Uterus (tissue), 2 donors: ENCODE measurements at regions not wholly inside any gene's neighbourhood (a gene's known extent, or its start where the extent isn't known, plus 50 kb on each side); places are given as distances from the start of the nearest gene placed in this dataset.

Source experiments
- CTCF ChIP-seq, 4 experiments: fragments of 200-600 bp in 2 of 4; fragments of 450-650 bp in 2 of 4; sonication (generic) in 2 of 4; IDR thresholded peaks; one replicate each; pipeline ENCODE4 v1.5.1; 2016 to 2019; ENCODE audit warnings: antibody characterized with exemption in 4 of 4, mild to moderate bottlenecking in 2 of 4, moderate library complexity in 1 of 4
- POLR2A ChIP-seq, 2 donors: fragments of 450-650 bp; IDR thresholded peaks; one replicate each; pipeline ENCODE4 v1.6.1; 2016; ENCODE audit warnings: antibody characterized with exemption in 2 of 2, mild to moderate bottlenecking in 1 of 2, moderate library complexity in 1 of 2

- no peak for TF ChIP-seq POLR2A (IDR thresholded peaks at IDR 0.05)
- TF ChIP-seq CTCF (IDR thresholded peaks at IDR 0.05): no peak
Measured at GRCh38 chr6:121748850-121749249, 313.4 kb downstream of the GJA1 start.
